ENCODE measurements at regions not wholly inside any gene's neighbourhood (a gene's known extent, or its start where the extent isn't known, plus 50 kb on each side); places are given as distances from the start of the nearest gene placed in this dataset.

- Histone ChIP-seq H3K9me2 (replicated peaks; ENCODE audit: insufficient read depth, low read length) (no peaks in the 10 kb centered on the region), H3K9ac (ENCODE audit: low read length) (no peak overlapping the region), H3F3A (ENCODE audit: insufficient read depth, low read length) (no peaks in the 10 kb centered on the region), H3K4me2 (ENCODE audit: low read depth, low read length) (no peak overlapping the region), H3K27me3 (replicated peaks; ENCODE audit: insufficient read depth, low read length) (no peaks in the 10 kb centered on the region), H3K27ac (ENCODE audit: low read length) (no peak overlapping the region), H3K4me1 (ENCODE audit: low read length) (no peaks in the 10 kb centered on the region), H2AFZ (ENCODE audit: low read length) (no peak overlapping the region), H3K4me3 (ENCODE audit: low read length) (no peak overlapping the region), H3K79me2 (ENCODE audit: low read length) (no peaks in the 10 kb centered on the region), H4K20me1 (ENCODE audit: insufficient read depth, low read length) (no peaks in the 10 kb centered on the region), H3K9me3 (replicated peaks; ENCODE audit: insufficient read depth, low read length) (no peaks in the 10 kb centered on the region), H3K36me3 (replicated peaks; ENCODE audit: insufficient read depth, low read length) (no peaks in the 10 kb centered on the region)
- TF ChIP-seq EZH2phosphoT487 (IDR thresholded peaks at IDR 0.05; ENCODE audit: low read length) (no peak), EZH2 (optimal IDR thresholded peaks at IDR 0.05; ENCODE audit: low read depth, low read length) (no peak), CTCF (IDR thresholded peaks at IDR 0.05; ENCODE audit: low read length) (no peak)
- DNase-seq = no peak
Measured at GRCh38 chr11:91365986-91366585, 858.5 kb upstream of the FAT3 start.

GRCh38 chr11:91350931-91351330, 873.7 kb upstream of the FAT3 start:
- H3K27ac ChIP-seq (ENCODE audit: low read length) = no peak overlapping the region
- no peaks in the 10 kb centered on the region for H3K9me3 ChIP-seq (replicated peaks; ENCODE audit: insufficient read depth, low read length)
- no peak overlapping the region for H2AFZ ChIP-seq (ENCODE audit: low read length)
- no peak overlapping the region for H3K9ac ChIP-seq (ENCODE audit: low read length)
- no peak overlapping the region for H3K4me3 ChIP-seq (ENCODE audit: low read length)
- H3K79me2 ChIP-seq (ENCODE audit: low read length) = no peaks in the 10 kb centered on the region
- no peaks in the 10 kb centered on the region for H3K27me3 ChIP-seq (replicated peaks; ENCODE audit: insufficient read depth, low read length)
- H3K4me2 ChIP-seq (ENCODE audit: low read depth, low read length) = no peak overlapping the region
- H3K36me3 ChIP-seq (replicated peaks; ENCODE audit: insufficient read depth, low read length) = no peaks in the 10 kb centered on the region
- no peak for DNase-seq
- H3K9me2 ChIP-seq (replicated peaks; ENCODE audit: insufficient read depth, low read length) = no peaks in the 10 kb centered on the region
- no peaks in the 10 kb centered on the region for H3K4me1 ChIP-seq (ENCODE audit: low read length)
- no peaks in the 10 kb centered on the region for H3F3A ChIP-seq (ENCODE audit: insufficient read depth, low read length)
- no peaks in the 10 kb centered on the region for H4K20me1 ChIP-seq (ENCODE audit: insufficient read depth, low read length)
- TF ChIP-seq EZH2 (optimal IDR thresholded peaks at IDR 0.05; ENCODE audit: low read depth, low read length) = no peak
- no peak for TF ChIP-seq CTCF (IDR thresholded peaks at IDR 0.05; ENCODE audit: low read length)
- no peak for TF ChIP-seq EZH2phosphoT487 (IDR thresholded peaks at IDR 0.05; ENCODE audit: low read length)

- Histone ChIP-seq H3K9ac (ENCODE audit: low read length) (no peak overlapping the region), H3K27ac (ENCODE audit: low read length) (no peak overlapping the region), H3K4me3 (ENCODE audit: low read length) (no peak overlapping the region), H3K36me3 (replicated peaks; ENCODE audit: insufficient read depth, low read length) (no peaks in the 10 kb centered on the region), H3K9me2 (replicated peaks; ENCODE audit: insufficient read depth, low read length) (no peaks in the 10 kb centered on the region), H3K79me2 (ENCODE audit: low read length) (no peaks in the 10 kb centered on the region), H3K27me3 (replicated peaks; ENCODE audit: insufficient read depth, low read length) (no peaks in the 10 kb centered on the region), H3K9me3 (replicated peaks; ENCODE audit: insufficient read depth, low read length) (no peaks in the 10 kb centered on the region), H3K4me1 (ENCODE audit: low read length) (no peaks in the 10 kb centered on the region), H3K4me2 (ENCODE audit: low read depth, low read length) (no peak overlapping the region), H2AFZ (ENCODE audit: low read length) (no peak overlapping the region), H3F3A (ENCODE audit: insufficient read depth, low read length) (no peaks in the 10 kb centered on the region), H4K20me1 (ENCODE audit: insufficient read depth, low read length) (no peaks in the 10 kb centered on the region)
- TF ChIP-seq EZH2phosphoT487 (IDR thresholded peaks at IDR 0.05; ENCODE audit: low read length) = no peak
- TF ChIP-seq EZH2 (optimal IDR thresholded peaks at IDR 0.05; ENCODE audit: low read depth, low read length) = no peak
- no peak for TF ChIP-seq CTCF (IDR thresholded peaks at IDR 0.05; ENCODE audit: low read length)
- no peak for DNase-seq
Measured at GRCh38 chr11:91326751-91327150, 897.9 kb upstream of the FAT3 start.
